OCI-LY3 (cell line): ENCODE measurements at regions not wholly inside any gene's neighbourhood (a gene's known extent, or its start where the extent isn't known, plus 50 kb on each side); places are given as distances from the start of the nearest gene placed in this dataset.
"Not testable (repeated sequence)": the region's sequence is repeated elsewhere in the genome, so short reads cannot be mapped to it uniquely, and the experiment has no call there.

ENCODE experiments used
- CTCF ChIP-seq: fragments of 200-600, 300-600 bp; sonication (generic); IDR thresholded peaks from 2 replicates; pipeline ENCODE4 v1.5.1; 2014; ENCODE audit warnings: antibody characterized with exemption, low read length, low read depth
- EZH2phosphoT487 ChIP-seq: fragments of 200-600 bp; shearing (Covaris generic); IDR thresholded peaks from 2 replicates; pipeline ENCODE4 v1.6.1; 2018; ENCODE audit warnings: antibody characterized with exemption, mixed run types, low read depth

DNA sequence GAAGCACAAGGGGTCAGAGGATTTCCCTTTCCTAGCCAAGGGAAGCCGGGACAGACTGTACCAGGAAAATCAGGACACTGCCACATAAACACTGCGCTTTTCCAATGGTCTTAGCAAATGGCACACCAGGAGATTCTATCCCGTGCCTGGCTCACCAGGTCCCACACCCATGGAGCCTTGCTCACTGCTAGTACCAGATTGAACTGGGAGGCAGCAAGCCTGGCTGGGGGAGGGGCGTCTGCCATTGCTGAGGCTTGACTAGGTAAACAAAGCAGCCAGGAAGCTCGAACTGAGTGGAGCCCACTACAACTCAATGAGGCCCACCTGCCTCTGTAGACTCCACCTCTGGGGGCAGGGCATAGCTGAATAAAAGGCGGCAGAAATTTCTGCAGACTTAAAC lies 511.8 kb upstream of the PRR20A start:
- not testable (repeated sequence) for TF ChIP-seq CTCF, EZH2phosphoT487
